GM19468 (cell line): ENCODE measurements at regions not wholly inside any gene's neighbourhood (a gene's known extent, or its start where the extent isn't known, plus 50 kb on each side); places are given as distances from the start of the nearest gene placed in this dataset.
"Not testable (repeated sequence)": the region's sequence is repeated elsewhere in the genome, so short reads cannot be mapped to it uniquely, and the experiment has no call there.

Experiments
- ATAC-seq: cut with Tn5 transposase; IDR thresholded peaks from one replicate; pipeline ENCODE4 v1.9.1; 2021; ENCODE audit warnings: mild to moderate bottlenecking, moderate library complexity, moderate number of reproducible peaks; ENCODE audit not compliant: unreplicated experiment; ENCODE audit errors: extremely low read depth

GRCh38 chr14:88929656-88930436 is 105.4 kb downstream of the TTC8 start:
- no peak for ATAC-seq

- ATAC-seq, result no peak
These were observed 107.1 kb downstream of the TTC8 start for GRCh38 chr14:88931321-88932110.

GRCh38 chr14:88933191-88933590 is 108.7 kb downstream of the TTC8 start:
- ATAC-seq, result no peak

- ATAC-seq, result no peak
These were observed 109.9 kb downstream of the TTC8 start for GRCh38 chr14:88934351-88934806.

- ATAC-seq, result no peak
These were observed 110.6 kb downstream of the TTC8 start for GRCh38 chr14:88935083-88935482.

- ATAC-seq, result no peak
These were observed 113.3 kb downstream of the TTC8 start for GRCh38 chr14:88937706-88938105.

- ATAC-seq, result no peak
These were observed 116.2 kb downstream of the TTC8 start for GRCh38 chr14:88940671-88941070.

GRCh38 chr14:88941414-88941813 is 117.0 kb downstream of the TTC8 start:
- ATAC-seq, result no peak

GRCh38 chr14:88947646-88948598 is 123.5 kb downstream of the TTC8 start:
- ATAC-seq, result no peak

GRCh38 chr14:88950069-88950468 is 125.6 kb downstream of the TTC8 start:
- ATAC-seq, result no peak

- no peak for ATAC-seq
These were observed 126.9 kb downstream of the TTC8 start for GRCh38 chr14:88951370-88951769.

- no peak for ATAC-seq
These were observed 128.4 kb downstream of the TTC8 start for GRCh38 chr14:88952901-88953300.

GRCh38 chr14:88955455-88955854 is 131.0 kb downstream of the TTC8 start:
- ATAC-seq, result no peak

- ATAC-seq, result no peak
These were observed 136.0 kb downstream of the TTC8 start for GRCh38 chr14:88960496-88960895.

GRCh38 chr14:88961214-88961613 is 136.8 kb downstream of the TTC8 start:
- no peak for ATAC-seq

GRCh38 chr14:88962356-88962755 is 137.9 kb downstream of the TTC8 start:
- no peak for ATAC-seq

GRCh38 chr14:88967299-88967698 is 142.8 kb downstream of the TTC8 start:
- ATAC-seq, result no peak

- ATAC-seq, result no peak
These were observed 150.8 kb downstream of the TTC8 start for GRCh38 chr14:88975043-88975830.

GRCh38 chr14:88975926-88976325 is 151.5 kb downstream of the TTC8 start:
- ATAC-seq, result no peak

- ATAC-seq, result not testable (repeated sequence)
These were observed 156.5 kb downstream of the TTC8 start for GRCh38 chr14:88980907-88981306.
